K562 (cell line): ENCODE measurements at regions not wholly inside any gene's neighbourhood (a gene's known extent, or its start where the extent isn't known, plus 50 kb on each side); places are given as distances from the start of the nearest gene placed in this dataset.

Source experiments
- ATAC-seq: fragments of 200-7000 bp; cut with Tn5 transposase; 3 replicates; pipeline ENCODE4 v1.9.1; 2020; ENCODE audit warnings: moderate library complexity
- BruUV-seq: library from RNA; stranded (reverse); fragments of 400-500 nt; replicated peaks from 2 replicates; lab custom pipeline; 2021; lab: Mats Ljungman, UMichigan
- CTCF ChIA-PET: fragments of 300-600 bp; formaldehyde crosslinking; extraction: SDS; loops from one replicate; lab custom pipeline; 2021; ENCODE audit warnings: low intra/inter-chr PET ratio; lab: Yijun Ruan, JAX
- POLR2A ChIA-PET: fragments of 300-600, 350-650 bp; sonication (Branson Sonifier 250); formaldehyde crosslinking; extraction: SDS; loops from one replicate; lab custom pipeline; 2021; ENCODE audit warnings: antibody characterized with exemption, inconsistent platforms; lab: Yijun Ruan, JAX
- DNase-seq, 4 experiments: peaks; one replicate each; pipeline versions ENCODE4 v3.0.0 to v3.0.0-alpha.2; 2011 to 2018; ENCODE audit warnings: low spot score in 3 of 4, mixed read lengths in 3 of 4; ENCODE audit errors: extremely low read depth in 1 of 4
- FAIRE-seq: peaks from 2 replicates; lab custom pipeline; 2011; peaks lifted over from hg19 to GRCh38; lab: Jason Lieb, UNC
- H2AFZ ChIP-seq: 2 replicates; pipeline ENCODE4 v1.6.0; 2011; ENCODE audit warnings: low read depth, low read length, control low read depth, inconsistent platforms
- H3K27ac ChIP-seq: fragments of 200-600 bp; 3 replicates; pipeline ENCODE4 v1.8.0; 2011; ENCODE audit warnings: low read depth, mild to moderate bottlenecking, control low read depth, inconsistent platforms, low read length, moderate library complexity, mixed read lengths; ENCODE audit errors: extremely low read depth
- H3K27me3 ChIP-seq, 2 experiments: fragments of 300-600 bp in 1 of 2; 2 replicates in 1 of 2; 3 replicates in 1 of 2; pipeline versions ENCODE4 v1.6.0 to v1.8.0; 2011; ENCODE audit warnings: inconsistent platforms in 2 of 2, low read length in 2 of 2, mild to moderate bottlenecking in 1 of 2, mixed read lengths in 1 of 2, moderate library complexity in 1 of 2; ENCODE audit not compliant: control insufficient read depth in 2 of 2, insufficient read depth in 2 of 2
- H3K36me3 ChIP-seq: fragments of 300-600 bp; 3 replicates; pipeline ENCODE4 v1.8.0; 2011; ENCODE audit warnings: mild to moderate bottlenecking, low read length, inconsistent platforms; ENCODE audit not compliant: control insufficient read depth, insufficient read depth
- H3K4me1 ChIP-seq, 2 experiments: fragments of 200-600 bp in 1 of 2; replicated peaks in 1 of 2; 2 replicates in 1 of 2; 3 replicates in 1 of 2; pipeline versions ENCODE4 v1.5.1 to v1.8.0; 2011; ENCODE audit warnings: inconsistent platforms in 2 of 2, low read length in 2 of 2, mild to moderate bottlenecking in 1 of 2, mixed read lengths in 1 of 2, moderate library complexity in 1 of 2; ENCODE audit not compliant: control insufficient read depth in 2 of 2, insufficient read depth in 2 of 2
- H3K4me2 ChIP-seq: 2 replicates; pipeline ENCODE4 v1.6.1; 2011; ENCODE audit warnings: low read length, control low read depth, inconsistent platforms, mixed read lengths; ENCODE audit not compliant: insufficient read depth
- H3K4me3 ChIP-seq: fragments of 200-600 bp; sonication (generic), shearing (Covaris generic); 2 replicates; pipeline ENCODE4 v1.5.1; 2016; ENCODE audit warnings: control low read depth, inconsistent platforms
- H3K79me2 ChIP-seq: fragments of 200-600 bp; 3 replicates; pipeline ENCODE4 v1.8.0; 2011; ENCODE audit warnings: low read length, inconsistent platforms; ENCODE audit not compliant: control insufficient read depth, insufficient read depth
- H3K9ac ChIP-seq, 2 experiments: 2 replicates each; pipeline versions ENCODE4 v1.6.0 to v1.6.1; 2011; ENCODE audit warnings: low read depth in 2 of 2, low read length in 2 of 2, control low read depth in 1 of 2, inconsistent platforms in 1 of 2, mild to moderate bottlenecking in 1 of 2, mixed read lengths in 1 of 2; ENCODE audit not compliant: insufficient read depth in 1 of 2
- H3K9me1 ChIP-seq: one replicate; pipeline ENCODE4 v1.6.0; 2011; ENCODE audit warnings: inconsistent platforms, mild to moderate bottlenecking, low read length, moderate library complexity; ENCODE audit not compliant: control insufficient read depth, insufficient read depth
- H3K9me3 ChIP-seq: replicated peaks from 2 replicates; pipeline ENCODE4 v1.5.1; 2011; ENCODE audit warnings: low read depth, low read length, inconsistent platforms; ENCODE audit not compliant: control insufficient read depth, insufficient read depth
- H4K20me1 ChIP-seq: replicated peaks from 2 replicates; pipeline ENCODE4 v1.6.1; 2011; ENCODE audit warnings: low read length, inconsistent platforms, mixed read lengths; ENCODE audit not compliant: control insufficient read depth, insufficient read depth
- CHD2 ChIP-seq: IDR thresholded peaks from 2 replicates; pipeline ENCODE4 v1.6.1; 2011; ENCODE audit warnings: low read depth, low read length
- COPS2 ChIP-seq: fragments of 450-650 bp; conservative IDR thresholded peaks from 2 replicates; pipeline ENCODE4 v1.6.1; 2016; ENCODE audit warnings: mild to moderate bottlenecking, moderate library complexity
- GTF2F1 ChIP-seq: IDR thresholded peaks from 2 replicates; pipeline ENCODE4 v1.6.1; 2011; ENCODE audit warnings: low read depth, low read length, improper control_type of control experiment
- KDM4B ChIP-seq, 2 experiments: fragments of 450-650 bp in 1 of 2; sonication (generic) in 1 of 2; IDR thresholded peaks; 2 replicates each; pipeline ENCODE4 v1.6.1; 2016 to 2017; ENCODE audit warnings: borderline replicate concordance in 2 of 2, antibody characterized with exemption in 1 of 2, low read depth in 1 of 2, mild to moderate bottlenecking in 1 of 2
- MTA2 ChIP-seq: fragments of 450-650 bp; IDR thresholded peaks from 2 replicates; pipeline ENCODE4 v1.6.1; 2016; ENCODE audit warnings: low read depth
- TAF1 ChIP-seq: IDR thresholded peaks from 2 replicates; pipeline ENCODE4 v1.6.1; 2011; ENCODE audit warnings: mild to moderate bottlenecking, low read length, moderate library complexity; ENCODE audit not compliant: insufficient read depth, control insufficient read depth, severe bottlenecking; ENCODE audit errors: extremely low read depth
- TOE1 ChIP-seq, 2 experiments: fragments of 450-650 bp in 1 of 2; sonication (generic) in 1 of 2; formaldehyde crosslinking in 1 of 2; IDR thresholded peaks; 2 replicates each; pipeline versions ENCODE4 v1.7.1 to v1.8.0; 2016 to 2022; ENCODE audit warnings: borderline replicate concordance in 2 of 2, mild to moderate bottlenecking in 2 of 2, antibody characterized with exemption in 1 of 2, inconsistent platforms in 1 of 2, low read depth in 1 of 2, missing genetic modification reagents in 1 of 2, moderate library complexity in 1 of 2
- ZKSCAN8 ChIP-seq: fragments of 200-800 bp; sonication (Bioruptor generic); IDR thresholded peaks from 2 replicates; pipeline ENCODE4 v1.6.1; 2016; ENCODE audit warnings: missing genetic modification characterization, missing compliant biosample characterization
- in situ Hi-C: fragments of 300-500 bp; cut with MboI; formaldehyde crosslinking; loops from 4 replicates; pipeline ENCODE4 v1.15.0; 2018; ENCODE audit warnings: inconsistent platforms, mixed read lengths
- intact Hi-C: fragments of 100-400 bp; cut with micrococcal nuclease; formaldehyde crosslinking; loops from 2 replicates; pipeline ENCODE4 v1.14.2; 2022

DNA sequence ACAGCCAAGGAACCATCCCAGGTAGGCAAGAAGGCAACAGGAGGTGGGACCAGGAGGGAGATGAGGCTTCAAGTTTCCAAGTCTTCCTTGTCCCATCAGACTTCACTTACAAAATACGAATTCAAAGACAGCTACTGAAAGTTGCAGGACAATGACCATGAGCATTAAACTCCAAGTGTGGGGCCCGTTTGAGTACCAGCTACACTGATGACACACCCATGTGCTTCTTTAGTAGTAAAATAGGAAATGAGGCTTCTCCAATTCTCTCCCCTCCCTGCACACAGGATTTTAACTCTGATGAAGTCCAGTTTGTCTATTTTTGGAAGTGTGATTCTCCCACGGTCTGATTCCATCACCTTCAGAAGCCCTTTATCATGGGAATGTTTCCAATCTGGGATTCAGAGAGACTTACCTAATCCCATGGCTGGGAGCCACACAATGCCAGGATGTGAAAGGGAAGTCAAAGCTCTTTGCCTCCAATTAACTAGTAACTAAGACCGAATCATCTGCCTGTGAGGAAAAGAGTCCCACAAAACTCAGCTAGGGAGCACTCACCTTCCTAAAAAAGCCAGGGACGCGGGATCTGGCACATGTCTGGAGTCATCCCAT is 222.8 kb upstream of the MSX2 start (continued):
- no peak for TF ChIP-seq TOE1 (IDR thresholded peaks at IDR 0.05; ENCODE audit: borderline replicate concordance)
- no peak for TF ChIP-seq TOE1 (CRISPR knock-in tag; IDR thresholded peaks at IDR 0.05; ENCODE audit: borderline replicate concordance, low read depth)
- TF ChIP-seq KDM4B (IDR thresholded peaks at IDR 0.05; ENCODE audit: borderline replicate concordance in 2 of 2, low read depth in 1 of 2): no peak

DNA sequence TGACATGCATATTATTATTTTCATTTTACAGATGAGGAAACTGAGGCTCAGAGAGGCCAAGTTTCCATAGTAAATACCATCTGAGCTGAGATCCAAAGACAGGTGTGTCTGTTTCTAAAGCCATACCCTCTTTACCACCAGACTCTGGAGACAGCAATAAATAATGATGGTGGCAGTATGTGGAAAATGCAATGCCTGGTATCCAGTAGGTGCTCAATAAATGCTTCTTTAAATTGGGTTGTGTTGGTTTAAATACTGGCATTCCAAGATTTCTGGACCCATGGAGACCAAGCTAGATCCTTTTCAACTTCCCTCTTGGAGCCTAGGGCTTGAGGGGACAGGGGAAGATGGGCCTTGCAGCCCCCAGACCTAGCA is 221.3 kb upstream of the MSX2 start:
- no peak overlapping the region for H2AFZ ChIP-seq
- BruUV-seq: no TSS peak
- H3K9ac ChIP-seq: no peak overlapping the region
- no peaks in the 10 kb centered on the region for H3K9me1 ChIP-seq
- TF ChIP-seq ZKSCAN8 (CRISPR knock-in tag): peak; percentile 90
- TF ChIP-seq GTF2F1: no peak
- TF ChIP-seq MTA2: no peak
- TF ChIP-seq COPS2: no peak
- no peak for TF ChIP-seq CHD2
- TF ChIP-seq TAF1: no peak
- intact Hi-C loops (no loop called here), in situ Hi-C loops (no loop called here)
- H3K27me3 ChIP-seq: 0 out of 5 replicates have a peak, but pooled peaks cover 0 to 3% of the 10 kb centered on the region in 2 experiments
- H3K9me3 ChIP-seq: no peaks in the 10 kb centered on the region
- H3K27ac ChIP-seq: no peak overlapping the region
- H3K79me2 ChIP-seq: no peaks in the 10 kb centered on the region
- ATAC-seq (no peak), DNase-seq (no peak), FAIRE-seq (no peak)
- H4K20me1 ChIP-seq: no peaks in the 10 kb centered on the region
- no peak overlapping the region for H3K4me3 ChIP-seq
- ChIA-PET POLR2A (interaction anchor here (0.6 to 1.1 kb wide), 2 partner anchors 11 to 94 kb away, joined by 3 read pairs; no protein-coding TSS in a partner anchor), CTCF (no interaction called here)
- no peaks in the 10 kb centered on the region for H3K36me3 ChIP-seq
- no peak overlapping the region for H3K4me2 ChIP-seq
- no peaks in the 10 kb centered on the region; a peak in 1 of 5 replicates for H3K4me1 ChIP-seq
